ENCODE measurements at regions not wholly inside any gene's neighbourhood (a gene's known extent, or its start where the extent isn't known, plus 50 kb on each side); places are given as distances from the start of the nearest gene placed in this dataset.
"Not testable (repeated sequence)": the region's sequence is repeated elsewhere in the genome, so short reads cannot be mapped to it uniquely, and the experiment has no call there.

DNA sequence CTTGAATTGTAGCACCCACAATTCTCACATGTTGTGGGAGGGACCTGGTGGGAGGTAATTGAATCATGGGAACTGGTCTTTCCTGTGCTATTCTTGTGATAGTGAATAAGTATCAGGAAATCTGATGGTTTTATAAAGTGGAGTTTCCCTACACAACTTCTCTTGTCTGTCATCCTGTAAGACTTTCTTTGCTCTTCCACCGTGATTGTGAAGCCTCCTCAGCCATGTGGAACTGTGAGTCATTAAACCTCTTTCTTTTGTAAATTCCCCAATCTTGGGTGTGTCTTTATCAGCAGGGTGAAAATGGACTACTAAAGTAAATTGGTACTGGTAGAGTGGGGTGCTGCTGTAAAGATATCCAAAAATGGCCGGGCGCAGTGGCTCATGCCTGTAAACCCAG, 215.6 kb downstream of the LIG4 start:
- DNase-seq = no peak

DNA sequence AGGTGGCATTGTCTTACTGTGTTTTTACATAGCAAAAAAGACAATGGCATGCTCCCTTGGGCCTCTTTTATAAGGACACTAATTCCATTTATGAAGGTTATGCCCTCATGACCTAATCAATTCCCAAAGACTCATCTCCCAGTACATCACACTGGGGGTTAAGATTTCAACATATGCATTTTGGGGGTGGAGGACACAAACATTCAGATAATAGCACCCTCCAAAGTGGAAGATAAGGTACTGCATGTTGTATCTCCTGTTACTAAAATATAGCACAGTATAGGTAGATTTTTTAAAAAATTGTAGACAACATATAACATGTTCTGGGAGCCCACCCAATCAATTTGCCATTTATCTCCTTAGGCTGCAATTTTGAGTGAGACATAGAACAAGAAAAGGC, 221.2 kb downstream of the LIG4 start:
- DNase-seq = no peak

DNA sequence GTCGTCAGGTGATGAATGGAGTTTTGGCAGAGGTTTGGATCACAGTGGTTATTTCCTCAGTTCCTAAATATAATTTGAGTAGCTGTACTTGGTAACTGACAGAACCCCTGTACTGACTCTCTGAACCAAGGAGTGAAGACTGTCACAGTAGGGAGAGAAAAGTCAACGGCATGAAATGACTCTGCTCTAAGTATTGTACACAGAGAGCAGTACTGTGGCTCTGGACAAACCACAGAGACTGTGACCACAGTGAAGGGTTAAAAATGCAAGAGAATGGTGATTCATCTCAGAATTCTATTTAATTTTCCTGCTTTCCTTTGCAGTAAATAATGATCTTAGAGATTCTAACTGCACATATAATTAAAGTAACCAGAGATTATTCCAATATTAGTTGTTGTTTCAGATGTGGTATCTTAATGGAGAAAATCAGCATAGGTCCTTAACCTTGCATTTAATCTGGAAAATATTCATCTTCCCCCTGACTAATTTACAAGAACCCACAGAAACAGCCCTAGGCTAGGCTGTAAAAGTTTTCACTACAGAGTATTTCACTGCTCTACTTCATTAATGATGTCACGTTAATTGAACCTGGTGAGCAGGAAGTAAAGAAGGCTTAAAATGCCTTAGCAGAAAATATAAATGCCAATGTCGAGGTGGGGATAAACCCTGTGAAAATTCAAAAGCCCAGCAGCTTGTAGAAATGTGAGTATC, 221.9 kb downstream of the LIG4 start:
- no peak for DNase-seq

- DNase-seq = no peak
These were observed 222.8 kb downstream of the LIG4 start for GRCh38 chr13:107992542-107992941.

DNA sequence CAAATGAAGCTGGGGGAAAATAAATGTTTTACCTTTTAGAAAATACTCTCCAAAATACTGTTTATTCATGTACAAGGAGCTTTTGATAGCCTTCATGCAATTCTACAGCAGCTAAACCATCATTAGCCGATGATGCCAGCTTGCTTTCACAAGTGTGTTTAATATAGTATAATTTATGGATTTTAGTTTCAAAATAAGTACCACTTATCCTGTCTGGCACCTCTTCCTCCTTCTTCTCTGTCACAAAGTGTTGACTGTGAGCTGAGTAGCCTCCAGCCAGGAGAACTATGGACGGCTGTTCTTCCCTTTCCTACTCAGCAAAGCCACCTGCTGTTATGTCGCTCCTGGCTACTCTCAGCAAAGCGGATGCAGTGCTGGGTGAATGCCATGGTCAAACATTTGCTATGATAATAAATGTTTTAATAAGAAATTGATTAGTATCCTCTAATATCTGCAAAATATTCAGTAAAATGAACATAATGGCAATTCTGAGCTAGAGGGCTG, 238.2 kb downstream of the LIG4 start:
- DNase-seq = peak; percentile 62

- no peak for DNase-seq
These were observed 238.7 kb downstream of the LIG4 start for GRCh38 chr13:107976628-107977027.

DNA sequence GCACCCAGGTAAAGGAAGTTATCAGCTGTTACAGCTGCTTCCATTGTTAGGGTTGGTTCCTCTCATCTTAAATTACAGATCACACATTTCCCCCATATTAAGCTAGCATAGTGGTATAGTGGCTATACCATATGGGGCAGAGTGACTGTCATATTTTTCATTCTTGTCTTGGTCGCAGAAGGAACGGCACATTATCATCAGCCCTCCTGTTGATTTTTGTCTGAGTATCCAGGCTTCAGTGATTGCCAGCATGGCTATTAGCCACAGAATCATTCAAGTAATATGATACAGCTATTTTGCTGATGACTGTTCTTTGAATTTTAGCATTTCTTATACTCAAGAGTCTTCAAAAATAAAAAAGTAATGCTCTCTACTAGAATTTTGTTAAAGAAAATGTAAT, 240.9 kb downstream of the LIG4 start:
- no peak for DNase-seq

GRCh38 chr13:107969546-107969945, 245.8 kb downstream of the LIG4 start:
- no peak for DNase-seq

DNA sequence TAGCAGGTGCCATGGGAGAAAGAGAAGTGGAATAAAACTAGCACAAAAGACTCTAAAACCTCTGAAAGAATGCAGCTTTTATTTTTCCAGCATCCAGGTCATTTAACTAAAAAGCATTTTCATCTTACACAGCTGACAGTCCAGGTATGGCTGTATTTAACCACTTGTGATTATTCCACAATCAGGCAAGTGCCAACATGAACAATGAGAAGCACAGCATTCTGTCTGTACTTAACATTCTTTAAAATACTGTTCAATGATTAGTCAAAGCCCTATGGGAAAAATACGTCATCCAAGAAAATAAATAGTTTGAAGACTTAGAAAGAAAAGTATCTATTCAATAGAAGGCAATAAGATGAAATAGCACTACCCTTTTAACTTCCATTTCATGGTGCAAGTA, 246.9 kb downstream of the LIG4 start:
- DNase-seq = no peak

DNA sequence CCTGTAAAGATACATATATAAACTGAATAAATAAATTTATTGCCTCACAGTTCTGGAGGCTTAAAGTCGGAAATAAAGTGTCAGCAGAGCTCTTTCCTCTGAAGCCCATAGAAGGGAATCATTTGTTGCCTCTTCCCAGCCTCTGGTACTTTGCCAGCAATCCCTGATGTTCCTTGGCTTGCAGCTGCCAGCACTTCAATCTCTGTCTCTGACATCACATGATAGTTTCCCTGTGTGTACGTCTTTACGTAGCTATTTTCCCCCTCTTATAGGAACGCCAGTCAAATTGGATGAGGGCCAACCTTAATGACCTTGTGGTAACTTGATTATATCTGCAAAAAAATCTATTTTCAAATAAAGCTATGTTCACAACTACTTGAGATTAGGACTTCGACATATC, 250.9 kb downstream of the LIG4 start:
- peak; percentile 83 for DNase-seq

DNA sequence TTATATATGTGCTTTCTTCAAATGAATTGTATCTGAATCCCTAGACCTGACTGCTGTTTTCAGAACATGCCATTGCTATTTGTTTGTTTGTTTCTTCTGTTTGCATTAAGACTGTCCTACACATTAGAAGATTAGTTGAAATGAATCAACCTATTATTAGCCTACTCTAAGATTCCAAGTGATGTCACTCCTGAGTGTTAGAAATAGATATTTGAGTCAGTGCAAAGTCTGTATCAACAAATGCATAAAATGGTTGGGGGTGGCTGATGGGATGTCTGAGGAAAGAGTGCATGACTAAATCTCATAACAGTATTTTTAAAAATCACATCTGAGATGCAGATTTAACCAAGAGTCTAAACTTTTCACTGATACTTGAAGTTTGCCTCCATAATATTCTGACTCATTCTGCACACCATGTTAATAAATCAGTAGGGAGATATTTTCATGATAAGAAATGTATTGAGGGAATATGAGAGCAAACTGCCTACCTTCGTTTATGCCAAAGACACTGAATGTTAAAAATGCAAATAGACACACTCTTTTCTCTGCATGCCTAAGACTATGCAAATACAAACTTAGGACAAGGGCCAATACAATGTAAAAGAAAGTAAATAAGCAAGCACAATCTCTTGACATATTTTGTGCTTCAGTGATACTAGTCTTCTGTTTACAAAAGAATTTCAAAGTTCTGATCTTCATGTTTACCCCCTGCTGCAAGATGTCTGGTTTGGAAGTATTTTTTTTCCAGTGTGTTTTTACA, 253.3 kb downstream of the LIG4 start:
- DNase-seq = no peak

DNA sequence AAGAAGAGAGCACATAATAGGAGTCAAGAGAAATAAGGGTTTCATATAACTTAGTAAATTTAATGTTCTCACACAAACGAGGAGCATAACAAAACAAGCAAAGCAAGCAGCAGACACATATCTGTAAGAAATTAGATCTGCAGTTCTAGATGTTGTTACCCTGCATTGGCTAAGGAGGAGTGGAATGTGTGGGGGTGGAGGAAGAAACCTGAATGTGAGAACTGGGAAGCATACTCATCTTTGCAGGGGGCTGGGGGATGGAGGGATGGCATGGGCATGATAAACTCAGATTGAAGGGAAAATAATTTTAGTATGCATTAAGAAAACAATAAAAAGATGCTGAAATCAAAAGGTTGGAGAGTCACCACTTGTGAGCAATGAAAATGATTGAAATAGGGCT, 255.0 kb downstream of the LIG4 start:
- no peak for DNase-seq

- DNase-seq = no peak
These were observed 258.4 kb downstream of the LIG4 start for GRCh38 chr13:107956889-107957288.

- DNase-seq = no peak
These were observed 273.2 kb downstream of the LIG4 start for GRCh38 chr13:107942030-107942617.

GRCh38 chr13:107941345-107942029, 273.8 kb downstream of the LIG4 start:
- no peak for DNase-seq

DNA sequence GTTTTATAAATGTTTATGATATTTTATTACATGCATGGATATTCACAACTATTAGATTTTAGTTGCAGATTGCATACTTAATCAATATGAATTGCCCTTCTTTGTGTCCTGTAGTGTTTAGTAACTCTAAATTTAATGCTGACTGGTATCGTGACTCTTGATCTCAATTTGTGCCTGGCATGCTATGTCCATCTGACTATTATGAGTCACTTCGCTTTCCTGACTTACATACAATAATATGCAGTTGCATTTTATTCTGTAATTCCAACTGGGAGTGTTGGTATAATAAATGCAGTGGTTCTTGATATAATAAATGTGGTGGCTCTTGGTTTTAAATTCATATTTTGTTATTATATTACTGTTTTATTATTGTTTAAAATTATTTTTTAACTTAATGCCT, 277.5 kb downstream of the LIG4 start:
- no peak for DNase-seq

DNA sequence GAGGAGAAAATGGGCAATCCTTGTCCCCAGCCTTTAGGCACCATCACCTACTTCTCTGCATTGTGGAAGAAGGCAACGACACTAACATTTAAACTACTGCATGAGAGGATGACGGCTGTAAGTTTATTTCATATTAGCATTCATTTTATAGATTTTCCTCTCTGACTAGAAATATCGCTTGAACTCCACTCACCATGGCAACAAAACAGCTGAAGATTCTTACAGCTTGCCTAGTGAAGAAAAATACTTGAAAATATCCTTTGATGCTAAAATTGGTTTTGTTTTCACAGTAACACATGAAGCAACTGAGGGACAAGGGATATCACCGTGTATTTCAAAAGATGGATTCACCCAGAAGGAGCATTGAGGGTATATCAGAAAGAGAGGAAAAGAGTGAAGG, 284.3 kb downstream of the LIG4 start:
- DNase-seq = no peak

DNA sequence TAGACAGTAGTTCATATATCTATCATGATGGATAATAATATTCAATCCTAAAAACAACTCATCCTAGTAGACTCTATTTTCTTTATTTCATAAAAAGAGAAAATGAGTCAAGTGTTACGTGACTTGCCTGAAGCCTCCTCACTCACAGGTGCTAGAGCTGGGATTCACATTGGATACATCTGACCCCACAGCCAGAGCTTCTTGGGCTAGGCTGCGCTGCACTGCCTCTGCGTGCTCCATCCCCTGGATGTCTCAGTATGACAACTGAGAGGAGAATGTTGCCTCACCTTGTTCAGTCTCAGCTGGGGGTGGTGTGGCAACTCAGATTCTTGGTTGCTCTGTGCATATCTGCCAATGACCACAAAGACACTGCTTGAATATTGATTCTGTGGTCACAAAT, 286.6 kb downstream of the LIG4 start:
- DNase-seq = no peak

DNA sequence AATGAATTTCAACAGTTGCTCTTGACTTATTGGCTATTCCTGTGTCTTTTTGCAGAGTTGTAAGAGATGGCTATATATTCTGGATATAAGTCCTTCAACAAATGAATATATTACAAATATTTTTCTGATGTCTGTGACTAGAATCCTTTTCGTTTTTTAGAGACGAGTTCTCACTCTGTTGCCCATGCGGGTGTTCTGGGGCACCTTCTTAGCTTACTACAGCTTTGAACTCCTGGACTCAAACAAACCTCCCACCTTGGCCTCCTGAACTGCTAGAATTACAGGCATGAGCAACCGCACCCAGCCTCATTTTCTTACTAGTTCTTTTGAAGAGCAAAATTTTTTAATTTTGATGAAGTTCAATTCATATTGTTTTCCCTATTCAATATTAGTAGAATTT, 287.8 kb downstream of the LIG4 start:
- DNase-seq = no peak

DNA sequence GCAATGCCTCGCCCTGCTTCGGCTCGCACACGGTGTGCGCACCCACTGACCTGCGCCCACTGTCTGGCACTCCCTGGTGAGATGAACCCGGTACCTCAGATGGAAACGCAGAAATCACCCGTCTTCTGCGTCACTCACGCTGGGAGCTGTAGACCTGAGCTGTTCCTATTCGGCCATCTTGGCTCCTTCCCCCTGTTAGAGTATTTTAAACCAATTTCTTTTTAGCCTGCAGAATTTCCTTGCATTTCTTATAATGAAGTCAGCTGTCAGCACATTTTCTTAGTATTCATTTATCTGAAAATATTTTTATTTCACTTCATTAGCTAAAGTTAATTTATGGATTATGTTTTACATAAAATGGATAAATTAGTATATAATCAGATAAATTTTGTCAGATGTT, 288.8 kb downstream of the LIG4 start:
- DNase-seq = peak; percentile 46

DNA sequence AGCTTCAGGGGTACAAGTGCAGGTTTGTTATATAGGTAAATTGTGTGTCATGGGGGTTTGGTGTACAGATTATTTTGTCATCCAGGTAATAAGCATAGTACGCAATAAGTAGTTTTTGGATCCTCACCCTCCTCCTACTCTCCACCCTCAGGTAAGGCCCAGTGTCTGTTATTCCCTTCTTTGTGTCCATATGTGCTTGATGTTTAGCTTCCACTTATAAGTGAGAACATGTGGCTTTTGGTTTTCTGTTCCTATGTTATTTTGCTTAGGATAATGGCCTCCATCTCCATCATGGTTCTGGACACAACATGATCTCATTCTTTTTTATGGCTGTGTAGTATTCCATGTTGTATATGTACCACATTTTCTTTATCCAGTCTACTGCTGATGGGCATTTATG, 298.4 kb downstream of the LIG4 start:
- not testable (repeated sequence) for DNase-seq

DNA sequence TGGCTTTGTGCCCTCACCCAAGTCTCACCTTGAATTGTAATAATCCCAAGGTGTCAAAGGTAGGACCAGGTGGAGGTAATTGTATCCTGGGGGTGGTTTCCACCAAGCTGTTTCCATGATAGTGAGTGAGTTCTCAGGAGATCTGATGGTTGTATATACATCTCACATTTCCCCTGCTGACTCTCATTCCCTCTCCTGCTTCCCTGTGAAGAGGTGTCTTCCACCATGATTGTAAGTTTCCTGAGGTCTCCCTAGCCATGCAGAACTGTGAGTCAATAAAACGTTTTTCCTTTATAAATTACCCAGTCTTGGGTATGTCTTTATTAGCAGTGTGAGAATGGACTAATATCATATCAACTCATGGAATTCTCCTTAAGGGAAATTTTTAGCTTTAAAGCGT, 302.6 kb downstream of the LIG4 start:
- no peak for DNase-seq

GRCh38 chr13:107907065-107907805, 308.1 kb downstream of the LIG4 start:
- no peak for DNase-seq

All from NCI-H774 (cell line).